Endodermal cell (in vitro differentiated cells): ENCODE measurements at regions not wholly inside any gene's neighbourhood (a gene's known extent, or its start where the extent isn't known, plus 50 kb on each side); places are given as distances from the start of the nearest gene placed in this dataset.
A peak's percentile ranks its signal among the peaks of the same experiment; 100 is the strongest.
"Not testable (repeated sequence)": the region's sequence is repeated elsewhere in the genome, so short reads cannot be mapped to it uniquely, and the experiment has no call there.

ENCODE experiments used
- DNase-seq: peaks from one replicate; pipeline ENCODE4 v3.0.0-alpha.2; 2017
- H3K27ac ChIP-seq: 2 replicates; pipeline ENCODE4 v1.5.1; 2013; ENCODE audit warnings: mild to moderate bottlenecking, low read depth, low read length, moderate library complexity
- H3K27me3 ChIP-seq: 2 replicates; pipeline ENCODE4 v1.6.1; 2013; ENCODE audit warnings: mild to moderate bottlenecking, low read length, moderate library complexity; ENCODE audit not compliant: insufficient read depth, control insufficient read depth, poor library complexity, severe bottlenecking
- H3K36me3 ChIP-seq: 2 replicates; pipeline ENCODE4 v1.7.0; 2013; ENCODE audit warnings: mild to moderate bottlenecking, low read length, moderate library complexity; ENCODE audit not compliant: control insufficient read depth, insufficient read depth
- H3K4me1 ChIP-seq: one replicate; pipeline ENCODE4 v1.7.0; 2013; ENCODE audit warnings: low read length; ENCODE audit not compliant: control insufficient read depth, insufficient read depth
- H3K4me3 ChIP-seq: 2 replicates; pipeline ENCODE4 v1.5.1; 2013; ENCODE audit warnings: mild to moderate bottlenecking, low read length, moderate library complexity
- H3K9ac ChIP-seq: 2 replicates; pipeline ENCODE4 v1.6.1; 2013; ENCODE audit warnings: mild to moderate bottlenecking, low read length, moderate library complexity; ENCODE audit not compliant: poor library complexity, severe bottlenecking; ENCODE audit errors: extremely low read depth
- H3K9me3 ChIP-seq: 2 replicates; pipeline ENCODE4 v1.6.1; 2013; ENCODE audit warnings: mild to moderate bottlenecking, low read length, moderate library complexity; ENCODE audit not compliant: control insufficient read depth
- H3K27ac Mint-ChIP-seq: 2 replicates; pipeline ENCODE4 v1.8.0; 2020; ENCODE audit warnings: mixed read lengths
- H3K27me3 Mint-ChIP-seq: 2 replicates; pipeline ENCODE4 v1.8.0; 2021; ENCODE audit warnings: mild to moderate bottlenecking, mixed read lengths; ENCODE audit not compliant: insufficient read depth
- H3K36me3 Mint-ChIP-seq: 2 replicates; pipeline ENCODE4 v1.8.0; 2020; ENCODE audit warnings: low read depth, mixed read lengths
- H3K4me1 Mint-ChIP-seq: 2 replicates; pipeline ENCODE4 v1.8.0; 2020; ENCODE audit warnings: mixed read lengths
- H3K4me3 Mint-ChIP-seq: 2 replicates; pipeline ENCODE4 v1.8.0; 2020; ENCODE audit warnings: mild to moderate bottlenecking, moderate library complexity, mixed read lengths
- H3K9me3 Mint-ChIP-seq: 2 replicates; pipeline ENCODE4 v1.8.0; 2020; ENCODE audit warnings: mild to moderate bottlenecking, mixed read lengths
- CTCF ChIP-seq: fragments of 200-600 bp; sonication (generic); conservative IDR thresholded peaks from 2 replicates; pipeline ENCODE4 v1.5.0; 2021; ENCODE audit warnings: antibody characterized with exemption, mild to moderate bottlenecking
- WGBS, 2 experiments: methylation state at CpG; one replicate each; pipeline versions ENCODE4 v1.1.5 to v1.1.7; 2013; ENCODE audit warnings: missing lambda C conversion rate in 2 of 2, mixed read lengths in 1 of 2; ENCODE audit not compliant: insufficient coverage in 1 of 2, insufficient read length in 1 of 2; 5-methylcytosine and 5-hydroxymethylcytosine counted together

DNA sequence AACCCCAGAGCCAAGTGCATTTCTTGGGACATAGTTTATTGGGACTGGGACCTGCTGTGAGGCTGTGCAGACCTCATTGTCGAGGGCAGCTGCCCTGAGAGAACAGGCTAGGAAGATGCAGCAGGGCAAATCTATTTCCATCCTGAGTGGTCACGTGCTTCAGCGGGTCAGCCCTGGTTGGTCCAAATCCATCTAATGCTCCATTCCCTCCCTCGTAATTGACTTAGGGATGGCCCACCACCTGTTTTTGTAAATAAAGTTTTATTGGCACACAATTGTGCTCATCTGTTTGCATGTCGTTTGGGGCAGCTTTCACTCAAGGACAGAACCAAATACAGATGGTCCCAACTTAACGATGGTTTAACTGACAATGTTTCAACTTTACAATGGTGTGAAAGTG lies 75.5 kb upstream of the ADGRE5 start:
- Histone ChIP-seq H3K9ac (no peak overlapping the region), H3K4me3 (no peak overlapping the region), H3K36me3 (no peaks in the 10 kb centered on the region), H3K27ac (no peak overlapping the region), H3K4me1 (no peaks in the 10 kb centered on the region), H3K27me3 (no peaks in the 10 kb centered on the region), H3K9me3 (no peaks in the 10 kb centered on the region)
- H3K36me3 Mint-ChIP-seq: no peaks in the 10 kb centered on the region
- H3K4me1 Mint-ChIP-seq: no peaks in the 10 kb centered on the region
- H3K4me3 Mint-ChIP-seq: no peak overlapping the region
- no peak for TF ChIP-seq CTCF
- H3K27ac Mint-ChIP-seq: no peak overlapping the region
- DNase-seq: no peak
- WGBS, 2 experiments: 86 to 88% methylated on average over 6 of the region's 6 CpGs
- H3K27me3 Mint-ChIP-seq: peaks cover 8% of the 10 kb centered on the region
- H3K9me3 Mint-ChIP-seq: no peaks in the 10 kb centered on the region

DNA sequence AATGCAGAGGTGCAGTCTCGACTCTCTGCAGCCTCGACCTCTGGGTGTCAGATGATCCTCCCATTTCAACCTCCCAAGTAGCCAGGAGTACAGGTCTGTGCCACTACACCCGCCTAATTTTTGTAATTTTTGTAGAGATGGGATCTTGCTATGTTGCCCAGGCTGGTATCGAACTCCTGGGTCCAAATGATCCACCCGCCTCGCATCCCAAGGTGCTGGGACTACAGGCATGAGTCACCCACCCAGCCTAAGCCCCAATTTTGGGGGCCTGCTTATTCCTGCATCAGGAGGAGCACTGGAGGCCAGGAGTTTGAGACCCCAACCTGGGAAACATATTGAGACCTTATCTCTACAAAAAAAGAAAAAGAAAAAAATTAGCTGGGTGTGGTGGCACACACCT lies 80.1 kb upstream of the ADGRE5 start:
- no peak overlapping the region for H3K9ac ChIP-seq
- Mint-ChIP-seq H3K4me3 (no peak overlapping the region), H3K27ac (no peak overlapping the region), H3K27me3 (peaks cover 4% of the 10 kb centered on the region), H3K36me3 (no peaks in the 10 kb centered on the region), H3K4me1 (peaks cover 2% of the 10 kb centered on the region), H3K9me3 (peaks cover 1% of the 10 kb centered on the region)
- WGBS, 2 experiments: 95 to 97% methylated on average over 4 to 6 of the region's 6 CpGs
- TF ChIP-seq CTCF: no peak
- H3K27ac ChIP-seq: no peak overlapping the region
- no peaks in the 10 kb centered on the region for H3K36me3 ChIP-seq
- no peaks in the 10 kb centered on the region for H3K4me1 ChIP-seq
- no peaks in the 10 kb centered on the region for H3K27me3 ChIP-seq
- H3K9me3 ChIP-seq: no peaks in the 10 kb centered on the region
- no peak overlapping the region for H3K4me3 ChIP-seq
- DNase-seq: no peak

DNA sequence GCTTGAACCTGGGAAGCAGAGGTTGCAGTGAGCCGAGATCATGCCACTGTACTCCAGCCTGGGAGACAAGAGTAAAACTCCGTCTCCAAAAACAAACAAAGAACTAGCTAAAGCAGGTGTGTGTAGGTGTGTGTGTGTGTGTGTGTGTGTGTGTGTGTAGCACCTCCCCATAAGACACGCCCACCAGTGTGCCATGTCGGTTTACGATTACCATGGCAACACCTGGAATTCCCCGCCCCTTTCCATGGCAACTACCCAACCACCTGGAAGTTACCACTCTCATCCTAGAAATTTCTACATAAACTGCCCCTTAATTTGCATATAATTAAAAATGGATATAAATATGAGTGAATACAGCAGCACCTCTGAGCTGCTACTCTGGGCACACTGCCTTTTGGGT lies 80.9 kb upstream of the ADGRE5 start:
- H3K9me3 ChIP-seq: no peaks in the 10 kb centered on the region
- H3K9ac ChIP-seq: no peak overlapping the region
- peak; percentile 77 for DNase-seq
- no peak overlapping the region for H3K27ac ChIP-seq
- WGBS, 2 experiments: 88 to 100% methylated on average over 1 to 5 of the region's 6 CpGs
- Mint-ChIP-seq H3K9me3 (peaks cover 1% of the 10 kb centered on the region), H3K4me1 (peaks cover 3% of the 10 kb centered on the region), H3K36me3 (no peaks in the 10 kb centered on the region), H3K27me3 (peaks cover 4% of the 10 kb centered on the region), H3K27ac (no peak overlapping the region), H3K4me3 (no peak overlapping the region)
- no peaks in the 10 kb centered on the region for H3K4me1 ChIP-seq
- no peaks in the 10 kb centered on the region for H3K27me3 ChIP-seq
- H3K36me3 ChIP-seq: no peaks in the 10 kb centered on the region
- TF ChIP-seq CTCF: no peak
- no peak overlapping the region for H3K4me3 ChIP-seq

DNA sequence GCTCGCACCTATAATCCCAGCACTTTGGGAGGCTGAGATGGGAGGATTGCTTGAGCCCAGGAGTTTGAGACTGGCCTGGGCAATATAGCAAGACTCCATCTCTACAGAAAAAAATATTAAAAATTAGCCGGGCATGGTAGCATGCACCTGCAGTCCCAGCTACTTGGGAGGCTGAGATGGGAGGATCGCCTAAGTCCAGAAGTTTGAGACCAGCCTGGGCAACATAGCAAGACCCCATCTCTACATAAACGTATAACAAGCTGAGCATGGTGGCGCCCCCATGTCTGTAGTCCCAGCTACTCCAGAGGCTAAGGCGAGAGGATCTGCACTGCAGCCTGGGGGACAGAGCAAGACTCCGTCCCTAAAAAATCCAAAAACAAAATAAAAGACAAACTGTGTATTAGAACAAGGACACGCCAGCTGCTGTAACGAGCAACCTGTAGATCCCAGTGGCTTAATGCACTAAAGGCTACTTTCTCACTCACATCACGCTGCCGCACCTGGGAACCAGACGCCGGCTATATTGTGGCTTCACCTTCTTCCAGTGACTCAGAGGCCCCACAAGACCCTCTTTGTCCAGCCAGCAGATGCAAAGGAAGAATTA lies 81.9 kb upstream of the ADGRE5 start:
- H3K27ac Mint-ChIP-seq, H3K27me3 ChIP-seq, H3K9me3 Mint-ChIP-seq, H3K4me3 Mint-ChIP-seq, H3K9ac ChIP-seq, H3K4me1 Mint-ChIP-seq, H3K27me3 Mint-ChIP-seq, H3K36me3 ChIP-seq, H3K9me3 ChIP-seq, H3K36me3 Mint-ChIP-seq, H3K27ac ChIP-seq, H3K4me3 ChIP-seq, H3K4me1 ChIP-seq, DNase-seq: not testable (repeated sequence)
- 95 to 96% methylated on average over 8 to 13 of the region's 13 CpGs for WGBS, 2 experiments

DNA sequence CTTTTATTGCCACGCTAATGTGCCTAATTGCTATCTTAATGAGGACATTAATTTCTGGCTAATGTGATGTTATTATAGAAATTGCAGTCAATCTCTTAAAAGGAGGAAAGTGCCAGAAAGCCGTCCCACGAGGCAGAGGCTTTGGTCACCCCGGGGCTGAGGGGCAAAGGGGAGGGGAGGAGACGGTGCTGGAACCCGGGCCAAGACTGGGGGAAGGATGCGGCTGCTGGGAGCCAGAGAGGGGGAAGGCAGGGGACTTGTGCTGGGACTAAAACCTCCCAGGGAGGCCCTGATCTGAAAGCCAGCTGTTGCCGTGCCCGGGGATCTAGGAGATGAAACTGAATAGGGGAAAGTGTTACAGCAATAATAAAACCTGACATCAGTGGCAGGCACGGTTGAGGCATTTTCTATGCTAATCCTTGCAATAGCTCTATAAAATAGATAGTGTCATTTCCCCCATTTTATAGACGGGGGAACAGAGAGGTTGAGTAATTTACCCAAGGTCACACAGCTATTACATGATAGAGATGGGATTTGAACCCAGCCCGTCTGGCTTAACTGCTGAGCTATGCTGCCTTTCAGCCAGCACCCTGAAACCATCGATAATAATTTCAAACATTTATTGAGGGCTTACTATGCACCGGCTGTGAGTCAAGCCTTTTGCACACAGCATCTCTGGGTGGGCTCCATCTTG lies 83.2 kb upstream of the ADGRE5 start:
- H3K27me3 Mint-ChIP-seq, H3K9me3 ChIP-seq, H3K36me3 ChIP-seq, H3K27ac ChIP-seq, H3K4me3 ChIP-seq, H3K4me3 Mint-ChIP-seq, H3K4me1 Mint-ChIP-seq, H3K9me3 Mint-ChIP-seq, H3K27me3 ChIP-seq, H3K36me3 Mint-ChIP-seq, H3K4me1 ChIP-seq, H3K9ac ChIP-seq, DNase-seq, H3K27ac Mint-ChIP-seq: not testable (repeated sequence)
- WGBS, 2 experiments: 80 to 85% methylated on average over 4 to 10 of the region's 14 CpGs
